B cell (primary cell): ENCODE measurements at regions not wholly inside any gene's neighbourhood (a gene's known extent, or its start where the extent isn't known, plus 50 kb on each side); places are given as distances from the start of the nearest gene placed in this dataset.

ENCODE experiments used
- ATAC-seq: fragments of 200-7000 bp; cut with Tn5 transposase; one replicate; pipeline ENCODE4 v1.10.0; 2021; ENCODE audit warnings: low read depth, mild to moderate bottlenecking, moderate number of reproducible peaks, moderate library complexity
- CTCF ChIA-PET: fragments of 350-600 bp; sonication (Branson Sonifier 250); formaldehyde crosslinking; loops from one replicate; lab custom pipeline; 2021; ENCODE audit warnings: antibody characterized with exemption, inconsistent platforms; lab: Charles Lee
- POLR2A ChIA-PET: fragments of 350-600 bp; sonication (Branson Sonifier 250); formaldehyde crosslinking; loops from one replicate; lab custom pipeline; 2021; ENCODE audit warnings: antibody characterized with exemption; lab: Charles Lee
- DNase-seq: peaks from one replicate; pipeline ENCODE4 v3.0.0; 2013
- H2AFZ ChIP-seq: 2 replicates; pipeline ENCODE4 v1.6.1; 2012; ENCODE audit warnings: mild to moderate bottlenecking, low read depth, low read length; ENCODE audit not compliant: insufficient read depth, poor library complexity, severe bottlenecking
- H3K27ac ChIP-seq, 2 donors: 1 replicate in 1 of 2; 2 replicates in 1 of 2; pipeline ENCODE4 v1.5.1; 2012 to 2013; ENCODE audit warnings: low read length in 2 of 2, mild to moderate bottlenecking in 2 of 2, moderate library complexity in 1 of 2
- H3K27me3 ChIP-seq, 4 experiments: fragments of 200-600 bp in 1 of 4; sonication (generic) in 1 of 4; replicated peaks in 1 of 4; 1 replicate in 2 of 4; 2 replicates in 2 of 4; pipeline versions ENCODE4 v1.6.1 to v1.7.0; 2013 to 2016; ENCODE audit warnings: low read length in 3 of 4, mild to moderate bottlenecking in 2 of 4, mixed read lengths in 1 of 4, moderate library complexity in 1 of 4; ENCODE audit not compliant: insufficient read depth in 4 of 4, control insufficient read depth in 3 of 4; ENCODE audit errors: control extremely low read depth in 1 of 4
- H3K36me3 ChIP-seq, 2 experiments: replicated peaks in 1 of 2; 1 replicate in 1 of 2; 2 replicates in 1 of 2; pipeline versions ENCODE4 v1.6.1 to v1.7.1; 2013; ENCODE audit warnings: low read length in 1 of 2; ENCODE audit not compliant: insufficient read depth in 2 of 2, control insufficient read depth in 1 of 2; ENCODE audit errors: control extremely low read depth in 1 of 2, extremely low read depth in 1 of 2
- H3K4me1 ChIP-seq, 2 donors: fragments of 200-600 bp in 1 of 2; sonication (generic) in 1 of 2; 1 replicate in 1 of 2; 2 replicates in 1 of 2; pipeline versions ENCODE4 v1.5.1 to v1.6.1; 2013 to 2017; ENCODE audit warnings: low read length in 2 of 2; ENCODE audit not compliant: control insufficient read depth in 2 of 2, insufficient read depth in 2 of 2
- H3K4me2 ChIP-seq: replicated peaks from 2 replicates; pipeline ENCODE3; 2012; ENCODE audit warnings: mild to moderate bottlenecking, low read depth, low read length; ENCODE audit not compliant: poor library complexity, severe bottlenecking
- H3K4me3 ChIP-seq, 5 experiments: fragments of 200-600 bp in 1 of 5; sonication (generic) in 1 of 5; 1 replicate in 3 of 5; 2 replicates in 2 of 5; pipeline versions ENCODE4 v1.5.1 to v1.7.0; 2011 to 2016; ENCODE audit warnings: low read length in 4 of 5, mild to moderate bottlenecking in 4 of 5, low read depth in 2 of 5, control low read depth in 1 of 5, moderate library complexity in 1 of 5; ENCODE audit not compliant: insufficient read depth in 1 of 5; ENCODE audit errors: control extremely low read depth in 1 of 5, extremely low read depth in 1 of 5
- H3K79me2 ChIP-seq: fragments of 200-600 bp; sonication (generic); one replicate; pipeline ENCODE4 v1.6.0; 2016; ENCODE audit warnings: low read length; ENCODE audit not compliant: control insufficient read depth, insufficient read depth
- H3K9ac ChIP-seq: fragments of 200-600 bp; sonication (generic); 2 replicates; pipeline ENCODE4 v1.6.1; 2017; ENCODE audit warnings: mild to moderate bottlenecking, low read length, moderate library complexity
- H3K9me3 ChIP-seq, 3 donors: one replicate each; pipeline versions ENCODE4 v1.6.1 to v1.7.1; 2013; ENCODE audit warnings: low read length in 2 of 3; ENCODE audit not compliant: control insufficient read depth in 2 of 3, insufficient read depth in 1 of 3; ENCODE audit errors: control extremely low read depth in 1 of 3
- H4K20me1 ChIP-seq: 2 replicates; pipeline ENCODE4 v1.6.0; 2012; ENCODE audit warnings: mild to moderate bottlenecking, low read length; ENCODE audit not compliant: insufficient read depth, control insufficient read depth, poor library complexity, severe bottlenecking
- H3K27ac Mint-ChIP-seq: one replicate; pipeline ENCODE4 v1.8.0; 2021; ENCODE audit warnings: mixed read lengths
- H3K27me3 Mint-ChIP-seq: one replicate; pipeline ENCODE4 v1.8.0; 2021; ENCODE audit warnings: mixed read lengths
- H3K4me1 Mint-ChIP-seq: one replicate; pipeline ENCODE4 v1.8.0; 2021; ENCODE audit warnings: mixed read lengths
- H3K4me3 Mint-ChIP-seq: one replicate; pipeline ENCODE4 v1.8.0; 2021; ENCODE audit warnings: mixed read lengths
- H3K9me3 Mint-ChIP-seq: one replicate; pipeline ENCODE4 v1.8.0; 2022; ENCODE audit warnings: mixed read lengths; ENCODE audit not compliant: insufficient read depth
- CTCF ChIP-seq: fragments of 200-600 bp; IDR thresholded peaks from one replicate; pipeline ENCODE4 v1.8.0; 2022; ENCODE audit warnings: antibody characterized with exemption, mild to moderate bottlenecking
- EZH2 ChIP-seq: IDR thresholded peaks from 2 replicates; pipeline ENCODE4 v1.6.1; 2012; ENCODE audit warnings: borderline replicate concordance, low read depth, mild to moderate bottlenecking, moderate library complexity, low read length; ENCODE audit not compliant: insufficient read depth, poor library complexity, severe bottlenecking
- WGBS: methylation state at CpG from one replicate; pipeline ENCODE4 v1.1.5; 2013; ENCODE audit warnings: missing lambda C conversion rate; ENCODE audit not compliant: insufficient coverage; 5-methylcytosine and 5-hydroxymethylcytosine counted together
- intact Hi-C: fragments of 100-400 bp; cut with micrococcal nuclease; formaldehyde crosslinking; loops from one replicate; pipeline ENCODE4 v1.10.0; 2022

GRCh38 chr13:38429916-38430315, 80.3 kb downstream of the UFM1 start:
- H2AFZ ChIP-seq, result no peak overlapping the region
- WGBS, result no CpG with 5 or more reads among the region's 1 CpG
- H3K4me1 Mint-ChIP-seq, result no peaks in the 10 kb centered on the region
- H3K4me3 Mint-ChIP-seq, result no peak overlapping the region
- TF ChIP-seq CTCF (no peak), EZH2 (no peak)
- ATAC-seq (no peak), DNase-seq (no peak)
- ChIA-PET CTCF (no interaction called here), POLR2A (no interaction called here)
- H3K27me3 ChIP-seq, result no peaks in the 10 kb centered on the region
- no peaks in the 10 kb centered on the region for H3K9me3 Mint-ChIP-seq
- H3K79me2 ChIP-seq, result no peaks in the 10 kb centered on the region
- no peak overlapping the region for H3K9ac ChIP-seq
- H4K20me1 ChIP-seq, result no peaks in the 10 kb centered on the region
- no peaks in the 10 kb centered on the region for H3K36me3 ChIP-seq
- intact Hi-C loops, result no loop called here
- H3K4me2 ChIP-seq, result no peak overlapping the region
- no peaks in the 10 kb centered on the region for H3K4me1 ChIP-seq
- no peaks in the 10 kb centered on the region for H3K9me3 ChIP-seq
- no peak overlapping the region for H3K27ac Mint-ChIP-seq
- no peak overlapping the region for H3K27ac ChIP-seq
- H3K4me3 ChIP-seq, result no peak overlapping the region
- H3K27me3 Mint-ChIP-seq, result peaks cover 3% of the 10 kb centered on the region

GRCh38 chr13:38430796-38431195, 81.1 kb downstream of the UFM1 start:
- Mint-ChIP-seq H3K4me1 (no peaks in the 10 kb centered on the region), H3K4me3 (no peak overlapping the region), H3K9me3 (no peaks in the 10 kb centered on the region), H3K27ac (no peak overlapping the region), H3K27me3 (peaks cover 3% of the 10 kb centered on the region)
- ATAC-seq, result no peak
- DNase-seq, result no peak
- CTCF ChIA-PET, result no interaction called here
- Histone ChIP-seq H3K4me1 (no peaks in the 10 kb centered on the region), H3K4me2 (no peak overlapping the region), H3K4me3 (no peak overlapping the region), H3K27me3 (no peaks in the 10 kb centered on the region), H3K79me2 (no peaks in the 10 kb centered on the region), H2AFZ (no peak overlapping the region), H4K20me1 (no peaks in the 10 kb centered on the region), H3K9ac (no peak overlapping the region), H3K9me3 (no peaks in the 10 kb centered on the region), H3K27ac (no peak overlapping the region), H3K36me3 (no peaks in the 10 kb centered on the region)
- TF ChIP-seq EZH2 (no peak), CTCF (no peak)
- no CpG with 5 or more reads among the region's 1 CpG for WGBS
- intact Hi-C loops, result no loop called here
- POLR2A ChIA-PET, result no interaction called here
